ENCODE measurements at regions not wholly inside any gene's neighbourhood (a gene's known extent, or its start where the extent isn't known, plus 50 kb on each side); places are given as distances from the start of the nearest gene placed in this dataset.

DNA sequence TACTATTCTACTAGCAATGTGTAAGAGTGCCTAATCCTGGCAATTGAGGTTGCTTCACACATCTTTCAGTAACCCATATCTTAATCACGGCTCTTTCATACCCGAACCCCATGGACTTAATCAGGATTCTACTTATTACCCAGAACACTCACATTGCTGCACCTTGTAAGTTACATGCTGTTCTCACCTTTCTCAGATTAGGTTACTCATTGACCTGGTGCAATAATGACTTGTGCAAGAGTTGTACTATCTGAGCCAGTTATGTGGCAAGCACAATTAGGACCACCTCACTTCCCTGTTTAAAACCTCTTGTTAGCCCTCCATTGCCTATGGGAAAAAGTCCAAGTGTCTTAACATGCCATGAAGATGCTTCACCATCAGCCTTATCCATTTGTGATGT, 306.7 kb upstream of the E2F7 start:
- no peak overlapping the region for H3K4me3 ChIP-seq
- WGBS (ENCODE audit: missing lambda C conversion rate): 0% methylated on average over 2 of the region's 2 CpGs
- DNase-seq (ENCODE audit: low read depth in 1 of 2, low spot score in 1 of 2): no peak
- CTCF ChIA-PET: no interaction called here
- ATAC-seq: no peak
- POLR2A ChIA-PET: no interaction called here
- no peak overlapping the region for H3K27ac ChIP-seq
- no peak for FAIRE-seq
- no peak for TF ChIP-seq SMC3 (IDR thresholded peaks at IDR 0.05)
- no peak for TF ChIP-seq ZC3H11A (IDR thresholded peaks at IDR 0.05)
- no peak for TF ChIP-seq EHF (CRISPR knock-in tag; IDR thresholded peaks at IDR 0.05)
- TF ChIP-seq EHMT2 (IDR thresholded peaks at IDR 0.05; ENCODE audit: low read depth): no peak
- TF ChIP-seq RCOR1 (IDR thresholded peaks at IDR 0.05; ENCODE audit: low read depth, low read length): no peak
- TF ChIP-seq NPAS2 (CRISPR knock-in tag; IDR thresholded peaks at IDR 0.05; ENCODE audit: borderline replicate concordance): no peak
- no peak for TF ChIP-seq KDM5A (IDR thresholded peaks at IDR 0.05)
- TF ChIP-seq, protein P1, sequence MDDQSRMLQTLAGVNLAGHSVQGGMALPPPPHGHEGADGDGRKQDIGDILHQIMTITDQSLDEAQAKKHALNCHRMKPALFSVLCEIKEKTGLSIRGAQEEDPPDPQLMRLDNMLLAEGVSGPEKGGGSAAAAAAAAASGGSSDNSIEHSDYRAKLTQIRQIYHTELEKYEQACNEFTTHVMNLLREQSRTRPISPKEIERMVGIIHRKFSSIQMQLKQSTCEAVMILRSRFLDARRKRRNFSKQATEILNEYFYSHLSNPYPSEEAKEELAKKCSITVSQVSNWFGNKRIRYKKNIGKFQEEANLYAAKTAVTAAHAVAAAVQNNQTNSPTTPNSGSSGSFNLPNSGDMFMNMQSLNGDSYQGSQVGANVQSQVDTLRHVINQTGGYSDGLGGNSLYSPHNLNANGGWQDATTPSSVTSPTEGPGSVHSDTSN (IDR thresholded peaks at IDR 0.05): no peak
- H3K4me2 ChIP-seq: no peak overlapping the region
- H3K9me3 ChIP-seq: no peaks in the 10 kb centered on the region
- H3K4me1 ChIP-seq: no peaks in the 10 kb centered on the region

GRCh38 chr12:77368379-77368778, 303.0 kb upstream of the E2F7 start:
- WGBS (ENCODE audit: missing lambda C conversion rate): 19% methylated on average over 2 of the region's 2 CpGs
- H3K9me3 ChIP-seq: no peaks in the 10 kb centered on the region
- CTCF ChIA-PET: no interaction called here
- ATAC-seq (no peak), FAIRE-seq (no peak), DNase-seq (ENCODE audit: low read depth in 1 of 2, low spot score in 1 of 2) (no peak)
- H3K27ac ChIP-seq: no peak overlapping the region
- TF ChIP-seq RNF2 (IDR thresholded peaks at IDR 0.05; ENCODE audit: borderline replicate concordance, low read depth): no peak
- TF ChIP-seq FOSB (CRISPR knock-in tag; IDR thresholded peaks at IDR 0.05): no peak
- H3K4me2 ChIP-seq: no peak overlapping the region
- no peaks in the 10 kb centered on the region for H3K4me1 ChIP-seq
- H3K4me3 ChIP-seq: no peak overlapping the region
- POLR2A ChIA-PET: no interaction called here

DNA sequence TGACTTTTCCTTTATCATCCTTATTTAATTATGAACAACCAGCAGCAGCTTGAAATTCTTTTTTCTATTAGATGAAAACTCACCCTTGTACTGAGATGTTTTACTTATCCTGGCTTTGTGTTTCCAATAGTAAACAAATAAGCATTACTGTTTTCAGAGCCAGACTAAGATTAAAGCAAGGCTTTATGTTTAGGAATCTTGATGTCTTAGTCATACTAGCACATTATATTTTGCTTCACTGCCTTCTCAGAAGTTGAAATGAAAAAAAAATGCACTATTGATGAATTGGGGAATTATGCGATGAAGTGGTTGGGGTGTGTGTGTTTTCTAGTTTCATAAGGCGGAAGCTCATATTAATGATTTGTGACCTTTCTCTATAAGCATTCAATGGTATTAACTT, 301.2 kb upstream of the E2F7 start:
- ChIA-PET POLR2A (no interaction called here), CTCF (no interaction called here)
- DNase-seq (ENCODE audit: low read depth in 1 of 2, low spot score in 1 of 2): no peak
- H3K4me3 ChIP-seq: no peak overlapping the region
- H3K9me3 ChIP-seq: no peaks in the 10 kb centered on the region
- H3K4me1 ChIP-seq: no peaks in the 10 kb centered on the region
- 97% methylated on average over 2 of the region's 2 CpGs for WGBS (ENCODE audit: missing lambda C conversion rate)
- FAIRE-seq: no peak
- TF ChIP-seq E2F6 (IDR thresholded peaks at IDR 0.05; ENCODE audit: borderline replicate concordance, low read depth): no peak
- TF ChIP-seq ZC3H11A (IDR thresholded peaks at IDR 0.05): no peak
- no peak for TF ChIP-seq BCL3 (IDR thresholded peaks at IDR 0.05)
- no peak for TF ChIP-seq MAFK (IDR thresholded peaks at IDR 0.05; ENCODE audit: partially characterized antibody)
- TF ChIP-seq GATA3 (IDR thresholded peaks at IDR 0.05; ENCODE audit: borderline replicate concordance): no peak
- no peak for TF ChIP-seq HEYL (CRISPR knock-in tag; IDR thresholded peaks at IDR 0.05)
- TF ChIP-seq HOXA7 (CRISPR knock-in tag; IDR thresholded peaks at IDR 0.05): no peak
- TF ChIP-seq, protein P2, sequence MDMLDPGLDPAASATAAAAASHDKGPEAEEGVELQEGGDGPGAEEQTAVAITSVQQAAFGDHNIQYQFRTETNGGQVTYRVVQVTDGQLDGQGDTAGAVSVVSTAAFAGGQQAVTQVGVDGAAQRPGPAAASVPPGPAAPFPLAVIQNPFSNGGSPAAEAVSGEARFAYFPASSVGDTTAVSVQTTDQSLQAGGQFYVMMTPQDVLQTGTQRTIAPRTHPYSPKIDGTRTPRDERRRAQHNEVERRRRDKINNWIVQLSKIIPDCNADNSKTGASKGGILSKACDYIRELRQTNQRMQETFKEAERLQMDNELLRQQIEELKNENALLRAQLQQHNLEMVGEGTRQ (IDR thresholded peaks at IDR 0.05): no peak
- no peak for TF ChIP-seq POLR2AphosphoS2 (conservative IDR thresholded peaks at IDR 0.05; ENCODE audit: low read length)
- no peak for TF ChIP-seq REST (IDR thresholded peaks at IDR 0.05)
- no peak for TF ChIP-seq RCOR1 (IDR thresholded peaks at IDR 0.05; ENCODE audit: low read depth, low read length)
- no peak for TF ChIP-seq ZNF302 (CRISPR knock-in tag; IDR thresholded peaks at IDR 0.05)
- TF ChIP-seq NR3C1 (IDR thresholded peaks at IDR 0.05): no peak
- TF ChIP-seq MAZ (IDR thresholded peaks at IDR 0.05; ENCODE audit: borderline replicate concordance, low read depth, low read length): no peak
- H3K27ac ChIP-seq: no peak overlapping the region
- no peak for ATAC-seq
- no peak overlapping the region for H3K4me2 ChIP-seq

Data from A549 (cell line).